ENCODE measurements at regions not wholly inside any gene's neighbourhood (a gene's known extent, or its start where the extent isn't known, plus 50 kb on each side); places are given as distances from the start of the nearest gene placed in this dataset.
"Not testable (repeated sequence)": the region's sequence is repeated elsewhere in the genome, so short reads cannot be mapped to it uniquely, and the experiment has no call there.

- Histone ChIP-seq H3K36me3 (ENCODE audit: insufficient read depth, low read length) (no peaks in the 10 kb centered on the region), H3K4me3 (ENCODE audit: insufficient read depth, low read length) (no peak overlapping the region), H3K9me3 (ENCODE audit: low read depth, low read length) (no peaks in the 10 kb centered on the region), H3K4me2 (ENCODE audit: insufficient read depth, low read length) (no peak overlapping the region), H2AFZ (ENCODE audit: low read length) (no peak overlapping the region), H3K4me1 (ENCODE audit: insufficient read depth, low read length) (no peaks in the 10 kb centered on the region), H3K79me2 (ENCODE audit: insufficient read depth, low read length) (no peaks in the 10 kb centered on the region), H4K20me1 (ENCODE audit: insufficient read depth, low read length) (no peaks in the 10 kb centered on the region), H3K27me3 (ENCODE audit: insufficient read depth, low read length) (peaks cover 34% of the 10 kb centered on the region), H3K27ac (ENCODE audit: low read depth, low read length) (no peak overlapping the region)
- TF ChIP-seq, protein P1, sequence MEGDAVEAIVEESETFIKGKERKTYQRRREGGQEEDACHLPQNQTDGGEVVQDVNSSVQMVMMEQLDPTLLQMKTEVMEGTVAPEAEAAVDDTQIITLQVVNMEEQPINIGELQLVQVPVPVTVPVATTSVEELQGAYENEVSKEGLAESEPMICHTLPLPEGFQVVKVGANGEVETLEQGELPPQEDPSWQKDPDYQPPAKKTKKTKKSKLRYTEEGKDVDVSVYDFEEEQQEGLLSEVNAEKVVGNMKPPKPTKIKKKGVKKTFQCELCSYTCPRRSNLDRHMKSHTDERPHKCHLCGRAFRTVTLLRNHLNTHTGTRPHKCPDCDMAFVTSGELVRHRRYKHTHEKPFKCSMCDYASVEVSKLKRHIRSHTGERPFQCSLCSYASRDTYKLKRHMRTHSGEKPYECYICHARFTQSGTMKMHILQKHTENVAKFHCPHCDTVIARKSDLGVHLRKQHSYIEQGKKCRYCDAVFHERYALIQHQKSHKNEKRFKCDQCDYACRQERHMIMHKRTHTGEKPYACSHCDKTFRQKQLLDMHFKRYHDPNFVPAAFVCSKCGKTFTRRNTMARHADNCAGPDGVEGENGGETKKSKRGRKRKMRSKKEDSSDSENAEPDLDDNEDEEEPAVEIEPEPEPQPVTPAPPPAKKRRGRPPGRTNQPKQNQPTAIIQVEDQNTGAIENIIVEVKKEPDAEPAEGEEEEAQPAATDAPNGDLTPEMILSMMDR (IDR thresholded peaks at IDR 0.05; ENCODE audit: extremely low read depth, low read depth, low read length) = no peak
- DNase-seq (ENCODE audit: insufficient read length, low spot score, missing footprints) = no peak
These were observed 91.8 kb downstream of the BAMBI start for GRCh38 chr10:28769091-28769604.

- H3K79me2 ChIP-seq (ENCODE audit: insufficient read depth, low read length) = not testable (repeated sequence)
These were observed 94.3 kb downstream of the BAMBI start for GRCh38 chr10:28771580-28772090.

GRCh38 chr10:28774051-28774995 is 97.0 kb downstream of the BAMBI start:
- Histone ChIP-seq H3K9me3 (ENCODE audit: low read depth, low read length) (no peaks in the 10 kb centered on the region), H3K36me3 (ENCODE audit: insufficient read depth, low read length) (no peaks in the 10 kb centered on the region), H3K4me2 (ENCODE audit: insufficient read depth, low read length) (no peak overlapping the region), H3K79me2 (ENCODE audit: insufficient read depth, low read length) (no peaks in the 10 kb centered on the region), H2AFZ (ENCODE audit: low read length) (no peak overlapping the region), H3K27me3 (ENCODE audit: insufficient read depth, low read length) (no peaks in the 10 kb centered on the region), H3K27ac (ENCODE audit: low read depth, low read length) (no peak overlapping the region), H4K20me1 (ENCODE audit: insufficient read depth, low read length) (no peaks in the 10 kb centered on the region), H3K4me1 (ENCODE audit: insufficient read depth, low read length) (no peaks in the 10 kb centered on the region), H3K4me3 (ENCODE audit: insufficient read depth, low read length) (no peak overlapping the region)
- no peak for DNase-seq (ENCODE audit: insufficient read length, low spot score, missing footprints)
- TF ChIP-seq, protein P1 (IDR thresholded peaks at IDR 0.05; ENCODE audit: extremely low read depth, low read depth, low read length) = no peak

More at GRCh38 chr10:28771580-28772090, 94.3 kb downstream of the BAMBI start:
- DNase-seq (ENCODE audit: insufficient read length, low spot score, missing footprints); H3K36me3 ChIP-seq (ENCODE audit: insufficient read depth, low read length); H2AFZ ChIP-seq (ENCODE audit: low read length); H3K4me2 ChIP-seq (ENCODE audit: insufficient read depth, low read length); H3K27ac ChIP-seq (ENCODE audit: low read depth, low read length); H4K20me1 ChIP-seq (ENCODE audit: insufficient read depth, low read length); H3K4me1 ChIP-seq (ENCODE audit: insufficient read depth, low read length); H3K4me3 ChIP-seq (ENCODE audit: insufficient read depth, low read length); H3K9me3 ChIP-seq (ENCODE audit: low read depth, low read length): not testable (repeated sequence)
- H3K27me3 ChIP-seq (ENCODE audit: insufficient read depth, low read length) = peaks cover 22% of the 10 kb centered on the region

DNA sequence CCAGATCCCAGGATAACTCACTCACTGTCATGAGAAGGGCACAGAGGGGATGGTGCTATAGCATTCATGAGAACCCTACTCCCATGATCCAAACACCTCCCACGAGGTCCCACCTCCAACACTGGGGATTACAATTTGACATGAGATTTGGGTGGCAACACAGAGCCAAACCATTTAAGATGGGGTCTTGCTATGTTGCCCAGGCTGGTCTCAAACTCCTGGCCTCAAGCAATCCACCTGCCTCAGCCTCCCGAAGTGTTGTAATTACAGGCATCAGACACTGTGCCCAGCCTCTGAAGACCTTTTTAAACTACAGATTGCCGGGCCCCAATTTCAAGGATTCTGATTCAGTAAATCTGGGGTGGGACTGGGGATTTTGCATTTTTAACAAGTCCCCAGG is 98.5 kb downstream of the BAMBI start:
- Histone ChIP-seq H4K20me1 (ENCODE audit: insufficient read depth, low read length) (no peaks in the 10 kb centered on the region), H3K4me3 (ENCODE audit: insufficient read depth, low read length) (no peak overlapping the region), H3K79me2 (ENCODE audit: insufficient read depth, low read length) (no peaks in the 10 kb centered on the region), H3K36me3 (ENCODE audit: insufficient read depth, low read length) (no peaks in the 10 kb centered on the region), H3K27ac (ENCODE audit: low read depth, low read length) (no peak overlapping the region), H3K4me2 (ENCODE audit: insufficient read depth, low read length) (no peak overlapping the region), H3K27me3 (ENCODE audit: insufficient read depth, low read length) (no peaks in the 10 kb centered on the region), H3K9me3 (ENCODE audit: low read depth, low read length) (no peaks in the 10 kb centered on the region), H2AFZ (ENCODE audit: low read length) (no peak overlapping the region), H3K4me1 (ENCODE audit: insufficient read depth, low read length) (no peaks in the 10 kb centered on the region)
- TF ChIP-seq, protein P1 (IDR thresholded peaks at IDR 0.05; ENCODE audit: extremely low read depth, low read depth, low read length) = no peak
- DNase-seq (ENCODE audit: insufficient read length, low spot score, missing footprints) = no peak

Data from osteoblast (primary cell).